ENCODE measurements at regions not wholly inside any gene's neighbourhood (a gene's known extent, or its start where the extent isn't known, plus 50 kb on each side); places are given as distances from the start of the nearest gene placed in this dataset.
A peak's percentile ranks its signal among the peaks of the same experiment; 100 is the strongest.
"Not testable (repeated sequence)": the region's sequence is repeated elsewhere in the genome, so short reads cannot be mapped to it uniquely, and the experiment has no call there.

GRCh38 chr11:86876716-86877234 lies 76.4 kb downstream of the PRSS23 start:
- TF ChIP-seq, protein P1, sequence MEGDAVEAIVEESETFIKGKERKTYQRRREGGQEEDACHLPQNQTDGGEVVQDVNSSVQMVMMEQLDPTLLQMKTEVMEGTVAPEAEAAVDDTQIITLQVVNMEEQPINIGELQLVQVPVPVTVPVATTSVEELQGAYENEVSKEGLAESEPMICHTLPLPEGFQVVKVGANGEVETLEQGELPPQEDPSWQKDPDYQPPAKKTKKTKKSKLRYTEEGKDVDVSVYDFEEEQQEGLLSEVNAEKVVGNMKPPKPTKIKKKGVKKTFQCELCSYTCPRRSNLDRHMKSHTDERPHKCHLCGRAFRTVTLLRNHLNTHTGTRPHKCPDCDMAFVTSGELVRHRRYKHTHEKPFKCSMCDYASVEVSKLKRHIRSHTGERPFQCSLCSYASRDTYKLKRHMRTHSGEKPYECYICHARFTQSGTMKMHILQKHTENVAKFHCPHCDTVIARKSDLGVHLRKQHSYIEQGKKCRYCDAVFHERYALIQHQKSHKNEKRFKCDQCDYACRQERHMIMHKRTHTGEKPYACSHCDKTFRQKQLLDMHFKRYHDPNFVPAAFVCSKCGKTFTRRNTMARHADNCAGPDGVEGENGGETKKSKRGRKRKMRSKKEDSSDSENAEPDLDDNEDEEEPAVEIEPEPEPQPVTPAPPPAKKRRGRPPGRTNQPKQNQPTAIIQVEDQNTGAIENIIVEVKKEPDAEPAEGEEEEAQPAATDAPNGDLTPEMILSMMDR (IDR thresholded peaks at IDR 0.05; ENCODE audit: low read depth, low read length) = no peak
- no peak for DNase-seq (ENCODE audit: extremely low read depth, low read depth)

DNA sequence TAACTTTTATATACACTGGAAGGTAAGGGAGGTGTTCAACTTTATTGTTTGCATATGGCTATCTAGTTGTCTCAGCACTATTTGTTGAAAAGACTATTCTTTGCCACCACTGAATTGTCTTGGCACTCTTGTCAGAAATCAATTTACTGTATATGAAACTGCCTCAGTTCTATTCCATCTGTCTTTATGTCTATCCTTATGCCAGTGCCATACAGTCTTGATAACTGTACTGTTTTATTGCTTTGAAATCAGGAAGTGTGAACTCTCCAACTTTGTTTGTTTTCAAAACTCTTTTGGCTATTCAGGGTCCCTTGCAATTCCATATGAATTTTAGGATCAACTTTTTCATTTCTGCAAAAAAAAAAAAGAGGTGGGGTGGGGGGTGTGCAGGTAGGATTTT lies 77.2 kb downstream of the PRSS23 start:
- TF ChIP-seq, protein P1 (IDR thresholded peaks at IDR 0.05; ENCODE audit: low read depth, low read length) = no peak

GRCh38 chr11:86879241-86879640 lies 76.0 kb downstream of the FZD4 start:
- not testable (repeated sequence) for DNase-seq (ENCODE audit: extremely low read depth, low read depth)

More for the DNA sequence above, 77.2 kb downstream of the PRSS23 start:
- no peak for DNase-seq (ENCODE audit: extremely low read depth, low read depth)

DNA sequence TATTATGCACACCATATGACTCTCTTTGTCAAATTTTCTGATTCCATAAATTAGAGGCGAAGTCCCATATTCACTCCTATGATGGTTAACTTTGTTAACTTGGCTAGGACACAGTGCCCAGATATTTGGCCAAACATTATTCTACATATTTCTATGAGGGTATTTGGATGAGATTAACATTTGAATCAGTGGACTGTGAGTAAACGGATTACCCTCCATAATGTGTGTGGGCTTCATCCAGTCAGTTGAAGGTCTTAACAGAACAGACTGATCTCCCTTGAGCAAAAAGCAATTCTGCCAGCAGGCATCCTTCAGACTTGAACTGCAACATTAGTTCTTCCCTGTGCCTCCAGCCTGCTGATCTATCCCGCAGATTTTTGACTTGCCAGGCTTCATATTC lies 69.9 kb downstream of the FZD4 start:
- TF ChIP-seq, protein P1 (IDR thresholded peaks at IDR 0.05; ENCODE audit: low read depth, low read length) = no peak
- DNase-seq (ENCODE audit: extremely low read depth, low read depth) = no peak

- peak; percentile 70 for DNase-seq (ENCODE audit: extremely low read depth, low read depth)
- TF ChIP-seq, protein P1 (IDR thresholded peaks at IDR 0.05; ENCODE audit: low read depth, low read length) = no peak
These were observed 66.8 kb downstream of the FZD4 start for GRCh38 chr11:86888164-86889000.

DNA sequence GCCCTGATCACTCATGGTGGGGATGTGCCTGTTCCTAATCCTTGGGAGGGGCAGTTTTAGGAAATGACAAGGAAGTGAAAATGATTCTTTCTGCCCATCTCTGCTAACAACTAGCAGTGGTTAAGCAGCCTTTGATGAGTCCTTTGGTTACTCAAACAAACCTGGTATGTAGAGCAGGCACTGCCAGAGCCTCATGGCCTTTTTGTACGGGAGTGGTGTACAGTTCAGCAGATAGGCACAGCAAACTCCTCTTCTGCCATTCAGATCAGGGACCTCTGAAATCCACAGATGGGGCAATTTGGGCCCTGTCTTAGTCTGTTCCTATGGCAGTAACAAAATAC lies 66.2 kb downstream of the FZD4 start:
- DNase-seq (ENCODE audit: extremely low read depth, low read depth) = no peak
- TF ChIP-seq, protein P1 (IDR thresholded peaks at IDR 0.05; ENCODE audit: low read depth, low read length) = no peak

GRCh38 chr11:86891036-86891435 lies 64.2 kb downstream of the FZD4 start:
- DNase-seq (ENCODE audit: extremely low read depth, low read depth) = no peak
- TF ChIP-seq, protein P1 (IDR thresholded peaks at IDR 0.05; ENCODE audit: low read depth, low read length) = no peak

DNA sequence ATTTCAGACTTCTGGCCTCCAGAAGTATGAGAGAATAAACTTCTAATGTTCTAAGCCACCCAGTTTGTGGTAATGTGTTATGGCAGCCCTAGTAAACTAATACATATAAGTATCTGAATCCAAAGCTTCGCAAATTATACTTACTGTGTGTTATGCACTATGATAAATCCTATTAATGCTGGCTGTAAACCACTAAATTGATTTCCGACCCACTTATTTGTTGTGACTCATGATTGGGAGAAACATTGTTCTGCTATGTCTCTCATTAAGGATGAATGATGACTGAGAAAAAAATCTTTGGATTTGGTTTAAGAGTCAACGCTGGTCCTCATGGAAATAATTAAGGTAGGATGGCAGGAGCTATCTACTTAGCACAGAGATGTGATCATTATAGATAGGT lies 62.0 kb downstream of the FZD4 start:
- DNase-seq (ENCODE audit: extremely low read depth, low read depth) = no peak
- TF ChIP-seq, protein P1 (IDR thresholded peaks at IDR 0.05; ENCODE audit: low read depth, low read length) = no peak
